ENCODE measurements at regions not wholly inside any gene's neighbourhood (a gene's known extent, or its start where the extent isn't known, plus 50 kb on each side); places are given as distances from the start of the nearest gene placed in this dataset.

DNA sequence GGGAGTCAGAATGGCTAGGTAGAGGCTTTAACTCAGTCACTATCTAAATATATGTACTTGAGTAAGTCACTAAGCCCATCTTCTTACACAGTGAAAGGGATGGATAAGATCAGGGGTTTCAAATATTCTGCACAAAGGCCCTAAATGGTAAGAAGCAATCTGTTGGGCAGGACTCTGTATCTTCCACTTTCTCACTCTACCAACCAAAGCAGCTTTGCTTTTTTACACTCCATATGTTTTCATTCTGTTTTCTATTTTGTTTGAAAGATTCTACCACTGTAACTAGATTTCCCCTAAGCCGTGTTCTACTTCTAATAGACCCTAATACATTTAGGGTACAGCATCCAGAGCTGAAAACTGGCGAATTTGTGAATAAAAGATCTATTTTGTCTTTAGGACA is 477.5 kb upstream of the NMUR2 start:
- no peak overlapping the region for H3K4me3 ChIP-seq (ENCODE audit: low read depth, low read length)
- TF ChIP-seq, protein P1, sequence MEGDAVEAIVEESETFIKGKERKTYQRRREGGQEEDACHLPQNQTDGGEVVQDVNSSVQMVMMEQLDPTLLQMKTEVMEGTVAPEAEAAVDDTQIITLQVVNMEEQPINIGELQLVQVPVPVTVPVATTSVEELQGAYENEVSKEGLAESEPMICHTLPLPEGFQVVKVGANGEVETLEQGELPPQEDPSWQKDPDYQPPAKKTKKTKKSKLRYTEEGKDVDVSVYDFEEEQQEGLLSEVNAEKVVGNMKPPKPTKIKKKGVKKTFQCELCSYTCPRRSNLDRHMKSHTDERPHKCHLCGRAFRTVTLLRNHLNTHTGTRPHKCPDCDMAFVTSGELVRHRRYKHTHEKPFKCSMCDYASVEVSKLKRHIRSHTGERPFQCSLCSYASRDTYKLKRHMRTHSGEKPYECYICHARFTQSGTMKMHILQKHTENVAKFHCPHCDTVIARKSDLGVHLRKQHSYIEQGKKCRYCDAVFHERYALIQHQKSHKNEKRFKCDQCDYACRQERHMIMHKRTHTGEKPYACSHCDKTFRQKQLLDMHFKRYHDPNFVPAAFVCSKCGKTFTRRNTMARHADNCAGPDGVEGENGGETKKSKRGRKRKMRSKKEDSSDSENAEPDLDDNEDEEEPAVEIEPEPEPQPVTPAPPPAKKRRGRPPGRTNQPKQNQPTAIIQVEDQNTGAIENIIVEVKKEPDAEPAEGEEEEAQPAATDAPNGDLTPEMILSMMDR (IDR thresholded peaks at IDR 0.05; ENCODE audit: low read depth, low read length, missing control alignments): no peak
- no peak for DNase-seq (ENCODE audit: low read depth)

DNA sequence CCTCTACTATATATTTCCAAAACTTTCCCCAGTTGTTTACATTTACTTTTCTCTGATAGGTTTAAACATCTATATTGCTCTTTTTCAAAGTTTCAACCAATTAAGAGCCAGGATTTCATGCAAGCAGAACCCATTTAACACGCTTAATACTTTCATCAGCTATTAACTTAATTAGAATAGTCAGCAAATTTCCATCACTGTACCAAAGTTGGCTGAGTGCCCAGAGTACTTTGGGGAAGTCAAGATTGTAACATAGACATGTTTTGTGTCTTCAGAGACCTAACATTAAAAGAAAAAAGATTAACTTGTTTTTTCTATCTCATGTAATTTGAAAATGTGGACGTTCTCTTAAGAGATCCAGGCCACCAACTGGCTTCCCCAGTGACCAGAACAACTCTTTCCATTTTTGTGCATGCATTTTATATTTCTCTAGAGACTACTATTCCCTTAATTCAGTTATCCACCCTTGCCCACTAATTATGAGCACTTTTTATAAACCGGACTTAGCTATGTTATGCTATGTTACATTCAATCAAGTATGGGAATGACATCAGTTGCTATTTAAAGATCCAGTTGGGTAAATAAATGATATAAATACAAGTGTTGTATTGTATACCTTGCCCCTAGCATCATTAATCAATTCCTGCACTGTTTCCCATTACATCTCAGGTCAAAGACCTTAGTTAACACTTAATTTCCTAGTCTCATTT is 478.1 kb upstream of the NMUR2 start:
- TF ChIP-seq, protein P1 (IDR thresholded peaks at IDR 0.05; ENCODE audit: low read depth, low read length, missing control alignments): no peak
- H3K4me3 ChIP-seq (ENCODE audit: low read depth, low read length): no peak overlapping the region
- DNase-seq (ENCODE audit: low read depth): no peak

DNA sequence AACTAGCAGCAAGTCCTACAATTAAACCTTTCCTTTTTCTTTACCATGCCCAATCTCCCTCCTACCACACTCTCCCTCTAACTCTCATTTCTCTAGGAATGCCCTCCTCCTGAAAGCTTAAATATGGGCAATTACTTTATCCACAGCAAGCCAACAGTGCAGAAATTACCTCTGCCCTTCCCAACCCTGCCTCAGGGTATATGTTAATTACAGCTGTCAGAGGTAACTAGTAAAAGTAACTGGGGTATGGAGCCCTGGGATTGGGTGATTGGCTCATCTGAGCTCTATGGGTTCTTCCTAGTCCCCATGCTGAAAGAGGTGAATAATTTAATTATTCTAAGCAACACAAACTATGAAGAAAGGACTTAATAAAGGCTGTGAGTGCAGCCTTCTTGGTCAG is 478.9 kb upstream of the NMUR2 start:
- H3K4me3 ChIP-seq (ENCODE audit: low read depth, low read length): no peak overlapping the region
- DNase-seq (ENCODE audit: low read depth): no peak
- TF ChIP-seq, protein P1 (IDR thresholded peaks at IDR 0.05; ENCODE audit: low read depth, low read length, missing control alignments): no peak

DNA sequence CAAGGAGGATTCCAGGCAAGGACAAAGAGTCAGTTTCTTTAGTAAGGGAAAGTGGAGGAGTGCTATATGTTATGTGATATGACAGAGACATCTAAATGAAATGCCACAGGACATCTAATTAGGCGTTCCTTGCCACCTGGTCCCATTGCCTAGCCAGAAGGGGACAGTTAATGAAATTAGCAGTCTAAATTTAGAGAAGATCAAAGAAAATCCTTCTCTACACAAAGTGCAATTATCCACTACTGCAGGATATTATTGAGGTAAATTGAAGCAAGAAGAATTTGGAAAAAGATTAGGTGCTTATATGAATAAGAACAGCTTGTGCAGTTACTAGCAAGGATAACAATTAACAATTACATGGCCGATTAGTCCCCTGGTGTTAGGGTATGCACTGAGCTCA is 495.3 kb upstream of the NMUR2 start:
- TF ChIP-seq, protein P1 (IDR thresholded peaks at IDR 0.05; ENCODE audit: low read depth, low read length, missing control alignments): no peak
- H3K4me3 ChIP-seq (ENCODE audit: low read depth, low read length): no peak overlapping the region
- DNase-seq (ENCODE audit: low read depth): no peak

DNA sequence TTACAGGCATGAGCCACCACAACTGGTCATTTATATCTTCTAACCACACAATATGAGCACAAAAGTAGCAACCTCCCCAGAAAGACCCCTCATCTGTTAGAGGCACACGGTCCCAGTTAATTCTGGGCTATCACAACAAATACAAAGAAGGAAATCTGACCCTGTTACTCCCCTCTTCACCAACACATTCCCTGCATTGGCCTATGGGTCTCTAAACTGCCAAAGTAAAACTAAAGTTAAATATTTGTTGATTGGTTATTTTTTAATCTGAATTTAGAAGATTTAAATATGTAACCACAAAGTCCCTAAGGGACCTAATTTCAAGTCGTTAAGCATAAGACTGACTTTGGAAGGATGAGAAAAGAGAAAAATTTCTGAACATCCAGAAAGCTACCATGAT is 496.7 kb upstream of the NMUR2 start:
- TF ChIP-seq, protein P1 (IDR thresholded peaks at IDR 0.05; ENCODE audit: low read depth, low read length, missing control alignments): no peak
- H3K4me3 ChIP-seq (ENCODE audit: low read depth, low read length): no peak overlapping the region
- no peak for DNase-seq (ENCODE audit: low read depth)

DNA sequence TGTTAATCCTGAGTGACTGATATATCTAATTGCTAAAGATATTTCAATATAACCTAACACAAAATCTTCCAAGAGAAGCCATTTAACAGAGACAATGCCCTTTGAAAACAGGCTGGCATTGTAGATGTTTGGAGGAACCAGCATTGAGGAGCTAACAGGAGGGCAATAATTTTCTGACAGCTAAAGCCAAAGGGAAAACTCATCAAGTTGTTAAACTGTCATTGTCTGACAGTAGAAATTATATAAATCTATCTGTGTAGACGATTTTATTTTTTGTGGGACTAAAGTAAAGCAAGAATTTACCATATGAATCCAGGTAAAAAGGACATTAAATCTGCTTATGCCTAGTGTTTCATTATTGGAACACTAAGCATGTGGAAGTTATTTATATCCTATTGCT is 500.2 kb upstream of the NMUR2 start:
- TF ChIP-seq, protein P1 (IDR thresholded peaks at IDR 0.05; ENCODE audit: low read depth, low read length, missing control alignments): no peak
- DNase-seq (ENCODE audit: low read depth): no peak
- H3K4me3 ChIP-seq (ENCODE audit: low read depth, low read length): no peak overlapping the region
